Heart left ventricle (tissue), 13 donors: ENCODE measurements at regions not wholly inside any gene's neighbourhood (a gene's known extent, or its start where the extent isn't known, plus 50 kb on each side); places are given as distances from the start of the nearest gene placed in this dataset.
"Not testable (repeated sequence)": the region's sequence is repeated elsewhere in the genome, so short reads cannot be mapped to it uniquely, and the experiment has no call there.

Source experiments
- POLR2A ChIP-seq, 2 donors: fragments of 450-650 bp; IDR thresholded peaks; one replicate each; pipeline ENCODE4 v1.6.1; 2017; ENCODE audit warnings: antibody characterized with exemption in 2 of 2, mild to moderate bottlenecking in 2 of 2, moderate library complexity in 2 of 2
- TF ChIP-seq, protein P1 (sequence below), 12 donors: fragments of 200-600 bp; sonication (generic) in 4 of 12; IDR thresholded peaks; one replicate each; pipeline versions ENCODE4 v1.5.0 to v1.8.0; 2018 to 2022; ENCODE audit warnings: antibody characterized with exemption in 12 of 12, mild to moderate bottlenecking in 5 of 12
- donor health status: ischemic (EF 13 %, LVEDD 7.1; RV severe dilation, severe dysfunction).
- donor health status: DM: no; HTN: yes; CAD: no.
- donor health status: DM: no; HTN: no; CAD: no.
- donor health status: ischemic (EF 25% LVEDD 6.9; RV normal size, moderate dysfunction).
- donor health status: ischemic (EF 25% LVEDD 5.7; RV mildly dilated, moderate dysfunction).
- donor health status: ischemic (EF 35%, LVEDD 5.7; RV mildly dilated, moderate dysfunction).
- donor health status: nonischemic (EF 11% LVEDD 7.7; RV severe dilation, severe dysfunction).
- donor health status: DM: yes; HTN: yes; CAD: no.
- donor health status: PGD.
- donor health status: ischemic (EF 29% LVEDD 5.4; RV normal size, mild dysfunction).
- donor health status: nonischemic (EF 23%, LVEDD 6.1; RV moderate dilation, normal function).

DNA sequence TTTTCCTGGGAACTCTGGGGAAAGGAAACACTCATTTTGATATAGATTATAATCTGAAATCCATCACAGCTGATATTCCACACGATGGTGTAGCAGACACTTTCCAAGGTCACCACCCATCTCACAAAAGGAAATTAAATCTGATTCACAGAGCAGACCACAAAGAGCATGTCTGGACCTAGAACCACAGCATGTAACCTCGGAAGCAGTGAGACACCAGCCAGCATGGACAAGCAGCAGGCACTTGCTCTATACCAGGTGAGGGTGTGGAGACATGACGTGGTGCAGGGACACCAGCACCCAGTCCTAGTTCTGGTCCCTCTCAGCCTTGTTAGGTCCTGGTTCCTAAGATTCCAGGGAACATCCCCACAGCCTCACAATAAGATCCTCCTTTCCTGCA, 116.7 kb upstream of the SAMD11 start:
- not testable (repeated sequence) for TF ChIP-seq POLR2A (IDR thresholded peaks at IDR 0.05)
- TF ChIP-seq, protein P1, sequence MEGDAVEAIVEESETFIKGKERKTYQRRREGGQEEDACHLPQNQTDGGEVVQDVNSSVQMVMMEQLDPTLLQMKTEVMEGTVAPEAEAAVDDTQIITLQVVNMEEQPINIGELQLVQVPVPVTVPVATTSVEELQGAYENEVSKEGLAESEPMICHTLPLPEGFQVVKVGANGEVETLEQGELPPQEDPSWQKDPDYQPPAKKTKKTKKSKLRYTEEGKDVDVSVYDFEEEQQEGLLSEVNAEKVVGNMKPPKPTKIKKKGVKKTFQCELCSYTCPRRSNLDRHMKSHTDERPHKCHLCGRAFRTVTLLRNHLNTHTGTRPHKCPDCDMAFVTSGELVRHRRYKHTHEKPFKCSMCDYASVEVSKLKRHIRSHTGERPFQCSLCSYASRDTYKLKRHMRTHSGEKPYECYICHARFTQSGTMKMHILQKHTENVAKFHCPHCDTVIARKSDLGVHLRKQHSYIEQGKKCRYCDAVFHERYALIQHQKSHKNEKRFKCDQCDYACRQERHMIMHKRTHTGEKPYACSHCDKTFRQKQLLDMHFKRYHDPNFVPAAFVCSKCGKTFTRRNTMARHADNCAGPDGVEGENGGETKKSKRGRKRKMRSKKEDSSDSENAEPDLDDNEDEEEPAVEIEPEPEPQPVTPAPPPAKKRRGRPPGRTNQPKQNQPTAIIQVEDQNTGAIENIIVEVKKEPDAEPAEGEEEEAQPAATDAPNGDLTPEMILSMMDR (IDR thresholded peaks at IDR 0.05), result not testable (repeated sequence)
